ENCODE measurements at regions not wholly inside any gene's neighbourhood (a gene's known extent, or its start where the extent isn't known, plus 50 kb on each side); places are given as distances from the start of the nearest gene placed in this dataset.
"Not testable (repeated sequence)": the region's sequence is repeated elsewhere in the genome, so short reads cannot be mapped to it uniquely, and the experiment has no call there.

DNA sequence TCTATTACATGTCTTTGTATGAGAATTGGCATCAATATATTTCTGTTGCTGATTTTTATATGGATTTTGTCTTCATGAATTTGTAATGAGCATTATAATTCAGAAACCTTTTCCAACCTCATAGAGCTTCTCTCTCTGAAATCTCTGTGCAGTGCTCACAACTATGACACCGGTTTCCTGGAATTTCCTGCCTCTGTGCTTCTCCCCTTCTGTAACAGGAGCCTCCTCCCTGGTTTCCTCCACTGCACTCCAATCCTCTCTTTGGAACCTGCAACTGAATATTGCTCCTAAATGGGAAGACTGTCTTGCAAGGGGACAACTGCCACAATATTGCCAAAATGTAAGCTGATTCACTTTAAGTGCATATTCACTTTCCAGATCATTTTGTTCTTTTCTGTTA is 1147.9 kb downstream of the UQCRFS1 start:
- DNase-seq (ENCODE audit: low read depth) = no peak

GRCh38 chr19:28063702-28064101 is 1149.2 kb downstream of the UQCRFS1 start:
- DNase-seq (ENCODE audit: low read depth) = no peak

GRCh38 chr19:28061111-28061510 is 1151.8 kb downstream of the UQCRFS1 start:
- no peak for DNase-seq (ENCODE audit: low read depth)

DNA sequence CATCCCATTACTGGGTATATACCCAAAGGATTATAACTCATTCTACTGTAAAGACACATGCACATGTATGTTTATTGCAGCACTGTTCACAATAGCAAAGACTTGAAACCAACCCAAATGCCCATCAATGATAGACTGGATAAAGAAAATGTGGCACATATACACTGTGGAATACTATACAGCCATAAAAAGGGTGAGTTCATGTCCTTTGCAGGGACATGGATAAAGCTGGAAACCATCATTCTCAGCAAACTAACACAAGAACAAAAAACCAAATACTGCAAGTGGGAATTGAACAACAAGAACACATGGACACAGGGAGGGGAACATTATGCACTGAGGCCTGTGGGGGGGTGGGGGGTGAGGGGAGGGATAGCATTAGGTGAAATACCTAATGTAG is 1155.9 kb downstream of the UQCRFS1 start:
- DNase-seq (ENCODE audit: low read depth) = not testable (repeated sequence)

GRCh38 chr19:28051047-28051446 is 1161.9 kb downstream of the UQCRFS1 start:
- no peak for DNase-seq (ENCODE audit: low read depth)

GRCh38 chr19:28049875-28050274 is 1163.1 kb downstream of the UQCRFS1 start:
- no peak for DNase-seq (ENCODE audit: low read depth)

DNA sequence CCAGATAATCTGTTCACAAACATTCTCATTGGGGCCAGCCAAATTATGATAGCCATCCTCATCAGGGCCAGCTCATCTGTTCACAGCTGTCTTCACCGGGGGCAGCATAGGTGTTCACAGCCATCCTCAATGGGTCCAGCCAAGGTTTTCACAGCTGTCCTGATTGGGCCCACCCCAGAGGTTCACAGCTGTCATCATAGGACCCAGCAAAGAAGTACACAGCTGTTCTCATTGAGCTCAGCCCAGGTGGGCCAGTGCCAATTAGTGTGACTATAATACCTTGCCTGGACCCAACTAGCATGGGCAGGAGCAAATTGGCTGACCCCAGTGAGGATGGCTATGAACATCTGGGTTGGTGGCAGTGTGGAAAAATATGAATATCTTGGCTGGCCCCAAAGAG is 1166.0 kb downstream of the UQCRFS1 start:
- DNase-seq (ENCODE audit: low read depth) = no peak

DNA sequence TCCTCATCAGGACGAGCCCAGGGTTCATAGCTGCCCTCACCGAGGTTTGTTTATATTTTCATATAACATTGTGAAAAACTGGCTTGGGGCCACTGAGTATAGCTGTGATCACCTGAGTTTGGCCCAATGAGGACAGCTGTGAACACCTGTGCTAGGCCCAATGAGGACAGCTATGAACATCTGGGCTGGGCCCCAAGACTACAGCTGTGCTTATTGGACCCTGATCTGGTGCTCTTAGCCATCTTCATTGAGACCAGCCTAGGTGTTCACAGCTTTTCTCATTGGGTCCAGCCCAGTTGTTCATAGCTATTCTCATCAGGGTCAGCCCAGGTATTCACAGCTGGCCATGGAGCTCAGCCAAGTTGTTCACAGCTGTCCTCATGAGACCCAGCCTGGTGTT is 1167.3 kb downstream of the UQCRFS1 start:
- no peak for DNase-seq (ENCODE audit: low read depth)

DNA sequence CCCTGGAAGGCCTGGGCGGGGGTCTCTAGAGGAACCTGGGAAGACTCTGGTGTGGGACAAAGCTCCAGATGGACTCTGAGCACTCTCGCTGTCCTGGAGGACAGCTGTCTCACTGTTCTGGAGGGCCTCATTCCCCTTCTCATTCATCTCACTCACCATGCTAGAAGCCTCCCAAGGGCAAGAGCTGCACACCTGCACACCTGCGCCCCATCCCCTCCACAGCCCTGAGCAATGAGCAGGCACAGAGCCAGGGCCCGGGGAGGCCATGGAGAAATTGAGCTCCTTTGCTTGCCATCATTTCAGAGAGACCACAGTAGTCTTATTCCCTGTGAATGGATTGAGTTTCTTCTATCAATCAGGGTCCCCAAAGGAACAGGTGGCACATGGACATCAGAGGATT is 1168.5 kb downstream of the UQCRFS1 start:
- no peak for DNase-seq (ENCODE audit: low read depth)

GRCh38 chr19:28042516-28042915 is 1170.4 kb downstream of the UQCRFS1 start:
- no peak for DNase-seq (ENCODE audit: low read depth)

DNA sequence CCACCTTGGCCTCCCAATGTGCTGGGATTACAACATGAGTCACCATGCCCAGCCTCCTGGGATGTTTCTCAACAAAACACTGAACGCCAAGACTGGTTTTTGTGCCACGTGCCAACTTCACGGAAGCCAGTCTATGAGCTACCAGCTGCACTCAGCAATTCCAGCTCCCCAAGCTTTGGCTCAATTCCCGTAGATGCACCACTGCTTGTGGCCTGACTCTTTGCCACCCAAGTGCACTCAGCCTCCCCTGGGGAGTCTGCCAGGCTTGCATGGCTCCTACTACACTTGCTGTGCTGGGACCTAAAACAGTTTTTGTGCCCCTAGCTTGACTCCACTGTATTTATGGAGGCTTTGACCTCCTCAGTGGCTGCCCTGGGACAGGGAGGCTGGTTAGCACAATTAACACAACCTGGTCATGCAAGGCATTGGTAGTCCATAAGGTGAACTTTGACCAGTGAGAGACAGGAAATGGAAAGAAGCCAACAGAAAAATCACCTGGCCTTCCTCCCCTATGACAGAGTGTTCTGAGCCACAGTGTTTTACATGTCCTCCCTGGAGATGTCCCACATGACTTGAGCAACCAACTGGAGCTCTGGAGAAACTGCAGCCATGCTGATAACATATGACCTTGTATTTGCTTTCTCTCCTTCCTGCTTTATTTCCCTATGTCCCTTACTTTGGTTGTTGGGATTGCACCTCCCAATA is 1173.1 kb downstream of the UQCRFS1 start:
- no peak for DNase-seq (ENCODE audit: low read depth)

DNA sequence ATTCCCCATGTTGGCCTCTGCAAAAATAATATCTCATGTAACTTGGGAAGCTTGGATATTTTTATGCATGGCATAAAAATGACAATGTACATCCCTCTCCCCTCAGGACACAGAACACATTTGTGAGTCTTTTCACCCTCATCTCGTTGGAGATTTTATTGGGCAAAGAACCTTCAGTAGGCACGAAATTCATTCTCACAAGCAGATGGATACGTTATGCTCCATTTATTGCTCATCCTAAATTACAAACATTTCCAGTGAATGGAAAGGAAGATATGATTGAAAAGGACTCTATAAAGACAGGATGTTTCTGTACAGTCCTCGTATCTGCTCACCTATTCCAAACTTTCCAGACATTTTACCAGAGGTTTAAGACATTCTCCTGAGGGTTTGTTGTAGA is 1175.8 kb downstream of the UQCRFS1 start:
- DNase-seq (ENCODE audit: low read depth) = no peak

GRCh38 chr19:28036486-28036885 is 1176.5 kb downstream of the UQCRFS1 start:
- DNase-seq (ENCODE audit: low read depth) = no peak

DNA sequence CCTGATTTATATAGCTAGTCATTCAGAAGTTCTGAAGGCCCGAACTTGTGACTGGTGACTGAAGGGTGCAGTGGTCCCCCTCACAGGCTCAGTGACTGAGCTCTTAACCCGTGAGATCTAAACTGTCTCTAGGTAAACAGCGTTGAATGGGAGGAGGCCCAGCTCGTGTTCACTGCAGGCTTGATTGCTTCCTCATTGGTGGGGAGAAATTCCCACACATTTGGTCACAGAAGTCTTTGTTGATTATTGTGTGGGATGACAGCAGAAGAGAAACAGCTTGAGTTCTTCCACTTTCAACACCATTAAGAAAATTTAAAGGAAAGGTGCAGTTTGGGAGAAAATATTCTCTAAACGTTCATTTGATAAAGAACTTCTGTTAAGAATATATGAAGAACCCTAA is 1178.0 kb downstream of the UQCRFS1 start:
- no peak for DNase-seq (ENCODE audit: low read depth)

DNA sequence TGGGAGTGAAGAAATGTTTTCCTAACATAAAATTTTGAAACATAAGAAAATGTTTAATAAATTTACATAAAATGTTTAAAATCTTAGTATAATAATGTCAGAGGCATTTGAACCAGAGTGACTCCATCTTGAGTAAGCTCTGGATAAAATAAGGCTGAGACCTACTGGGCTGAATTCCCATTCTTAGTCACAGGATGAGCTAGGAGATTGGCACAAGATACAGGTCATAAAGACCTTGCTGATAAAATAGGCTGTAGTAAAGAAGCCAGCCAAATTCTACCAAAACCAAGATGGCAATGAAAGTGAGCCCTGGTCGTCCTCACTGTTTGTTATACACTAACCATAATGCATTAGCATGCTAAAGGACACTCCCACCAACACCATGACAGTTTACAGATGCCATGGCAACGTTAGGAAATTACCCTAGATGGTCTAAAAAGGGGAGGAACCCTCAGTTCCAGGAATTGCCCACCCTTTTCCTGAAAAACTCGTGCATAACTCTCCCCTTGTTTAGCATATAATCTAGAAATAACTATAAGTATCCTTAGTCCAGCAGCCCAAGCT is 1184.0 kb downstream of the UQCRFS1 start:
- no peak for DNase-seq (ENCODE audit: low read depth)

DNA sequence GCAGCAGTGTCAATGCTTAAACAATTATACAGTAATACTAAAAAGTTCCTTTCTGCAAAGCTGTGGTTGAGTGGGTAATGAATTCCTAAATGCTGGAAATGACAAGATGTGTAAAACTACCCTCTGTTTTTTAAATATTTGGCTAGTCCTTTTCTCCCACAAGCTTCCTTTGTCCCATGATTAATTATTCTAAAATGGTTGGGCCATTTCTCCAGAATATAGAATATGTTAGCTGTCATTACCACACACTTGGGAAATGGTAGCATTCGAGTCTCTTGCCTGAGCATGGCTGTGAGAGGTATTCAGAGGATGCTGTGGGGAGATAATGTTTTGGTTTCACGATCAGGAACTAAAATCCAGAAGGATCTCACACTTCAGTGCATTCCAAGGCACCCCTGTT is 1185.8 kb downstream of the UQCRFS1 start:
- DNase-seq (ENCODE audit: low read depth) = no peak

DNA sequence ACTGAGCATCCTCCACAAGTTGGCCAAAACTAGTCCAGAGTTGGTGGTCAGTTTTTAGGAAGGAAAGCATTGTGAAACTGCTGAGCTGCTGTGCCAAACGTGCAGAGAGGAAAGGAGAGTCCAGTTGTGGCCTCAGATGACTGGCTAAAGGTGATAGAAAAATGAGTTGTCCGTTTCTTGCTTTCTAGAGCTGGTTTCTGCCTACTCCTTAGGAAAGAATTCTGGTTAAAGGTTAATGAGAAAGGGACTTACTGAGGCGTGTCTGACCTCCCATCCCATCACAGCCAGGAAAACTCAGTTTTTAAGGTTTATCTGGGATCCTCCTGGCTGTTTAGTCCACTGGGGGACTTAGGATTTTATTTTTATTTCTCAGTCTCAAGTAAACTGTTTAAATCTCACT is 1186.3 kb downstream of the UQCRFS1 start:
- DNase-seq (ENCODE audit: low read depth) = no peak

- DNase-seq (ENCODE audit: low read depth) = no peak
Measured at GRCh38 chr19:28024920-28025319, 1188.0 kb downstream of the UQCRFS1 start.

- no peak for DNase-seq (ENCODE audit: low read depth)
Measured at GRCh38 chr19:28023064-28023463, 1189.9 kb downstream of the UQCRFS1 start.

GRCh38 chr19:28022506-28022905 is 1190.4 kb downstream of the UQCRFS1 start:
- no peak for DNase-seq (ENCODE audit: low read depth)

GRCh38 chr19:28021259-28022185 is 1191.4 kb downstream of the UQCRFS1 start:
- no peak for DNase-seq (ENCODE audit: low read depth)

GRCh38 chr19:28020619-28021258 is 1192.2 kb downstream of the UQCRFS1 start:
- DNase-seq (ENCODE audit: low read depth) = no peak

GRCh38 chr19:28019901-28020300 is 1193.0 kb downstream of the UQCRFS1 start:
- no peak for DNase-seq (ENCODE audit: low read depth)
